ENCODE measurements at regions not wholly inside any gene's neighbourhood (a gene's known extent, or its start where the extent isn't known, plus 50 kb on each side); places are given as distances from the start of the nearest gene placed in this dataset.

GRCh38 chr3:168453623-168454022, 357.9 kb upstream of the GOLIM4 start:
- Histone ChIP-seq H3K27me3 (ENCODE audit: control insufficient read depth in 1 of 2, insufficient read depth in 2 of 2, low read length in 2 of 2) (no peaks in the 10 kb centered on the region), H3K27ac (ENCODE audit: low read depth, low read length) (no peak overlapping the region), H3K4me3 (ENCODE audit: low read depth in 1 of 2, low read length in 2 of 2) (no peak overlapping the region), H3K36me3 (ENCODE audit: control insufficient read depth in 1 of 2, insufficient read depth in 2 of 2, low read length in 2 of 2) (no peaks in the 10 kb centered on the region), H3K9ac (ENCODE audit: low read depth in 1 of 2, low read length in 2 of 2) (no peak overlapping the region), H3K4me1 (ENCODE audit: control insufficient read depth in 1 of 2, insufficient read depth in 2 of 2, low read length in 2 of 2) (no peaks in the 10 kb centered on the region), H3K9me3 (ENCODE audit: control insufficient read depth in 1 of 2, low read length in 2 of 2) (no peaks in the 10 kb centered on the region)

GRCh38 chr3:168443965-168444364, 348.2 kb upstream of the GOLIM4 start:
- Histone ChIP-seq H3K9me3 (ENCODE audit: control insufficient read depth in 1 of 2, low read length in 2 of 2) (no peaks in the 10 kb centered on the region), H3K4me1 (ENCODE audit: control insufficient read depth in 1 of 2, insufficient read depth in 2 of 2, low read length in 2 of 2) (no peaks in the 10 kb centered on the region), H3K4me3 (ENCODE audit: low read depth in 1 of 2, low read length in 2 of 2) (no peak overlapping the region), H3K36me3 (ENCODE audit: control insufficient read depth in 1 of 2, insufficient read depth in 2 of 2, low read length in 2 of 2) (no peaks in the 10 kb centered on the region), H3K27ac (ENCODE audit: low read depth, low read length) (no peak overlapping the region), H3K27me3 (ENCODE audit: control insufficient read depth in 1 of 2, insufficient read depth in 2 of 2, low read length in 2 of 2) (no peaks in the 10 kb centered on the region), H3K9ac (ENCODE audit: low read depth in 1 of 2, low read length in 2 of 2) (no peak overlapping the region)

GRCh38 chr3:168442502-168442901, 346.8 kb upstream of the GOLIM4 start:
- H3K4me1 ChIP-seq (ENCODE audit: control insufficient read depth in 1 of 2, insufficient read depth in 2 of 2, low read length in 2 of 2) = no peaks in the 10 kb centered on the region
- H3K27me3 ChIP-seq (ENCODE audit: control insufficient read depth in 1 of 2, insufficient read depth in 2 of 2, low read length in 2 of 2) = no peaks in the 10 kb centered on the region
- H3K4me3 ChIP-seq (ENCODE audit: low read depth in 1 of 2, low read length in 2 of 2) = no peak overlapping the region
- H3K9ac ChIP-seq (ENCODE audit: low read depth in 1 of 2, low read length in 2 of 2) = no peak overlapping the region
- H3K9me3 ChIP-seq (ENCODE audit: control insufficient read depth in 1 of 2, low read length in 2 of 2) = no peaks in the 10 kb centered on the region
- H3K27ac ChIP-seq (ENCODE audit: low read depth, low read length) = no peak overlapping the region
- no peaks in the 10 kb centered on the region for H3K36me3 ChIP-seq (ENCODE audit: control insufficient read depth in 1 of 2, insufficient read depth in 2 of 2, low read length in 2 of 2)

- Histone ChIP-seq H3K27me3 (ENCODE audit: control insufficient read depth in 1 of 2, insufficient read depth in 2 of 2, low read length in 2 of 2) (no peaks in the 10 kb centered on the region), H3K36me3 (ENCODE audit: control insufficient read depth in 1 of 2, insufficient read depth in 2 of 2, low read length in 2 of 2) (no peaks in the 10 kb centered on the region), H3K9ac (ENCODE audit: low read depth in 1 of 2, low read length in 2 of 2) (no peak overlapping the region), H3K4me3 (ENCODE audit: low read depth in 1 of 2, low read length in 2 of 2) (no peak overlapping the region), H3K4me1 (ENCODE audit: control insufficient read depth in 1 of 2, insufficient read depth in 2 of 2, low read length in 2 of 2) (no peaks in the 10 kb centered on the region), H3K9me3 (ENCODE audit: control insufficient read depth in 1 of 2, low read length in 2 of 2) (no peaks in the 10 kb centered on the region), H3K27ac (ENCODE audit: low read depth, low read length) (no peak overlapping the region)
Observed at GRCh38 chr3:168436245-168436724, 340.6 kb upstream of the GOLIM4 start.

GRCh38 chr3:168431491-168431890, 335.8 kb upstream of the GOLIM4 start:
- H3K4me3 ChIP-seq (ENCODE audit: low read depth in 1 of 2, low read length in 2 of 2) = no peak overlapping the region
- H3K4me1 ChIP-seq (ENCODE audit: control insufficient read depth in 1 of 2, insufficient read depth in 2 of 2, low read length in 2 of 2) = no peaks in the 10 kb centered on the region
- H3K27me3 ChIP-seq (ENCODE audit: control insufficient read depth in 1 of 2, insufficient read depth in 2 of 2, low read length in 2 of 2) = no peaks in the 10 kb centered on the region
- no peak overlapping the region for H3K27ac ChIP-seq (ENCODE audit: low read depth, low read length)
- no peaks in the 10 kb centered on the region for H3K9me3 ChIP-seq (ENCODE audit: control insufficient read depth in 1 of 2, low read length in 2 of 2)
- no peak overlapping the region for H3K9ac ChIP-seq (ENCODE audit: low read depth in 1 of 2, low read length in 2 of 2)
- no peaks in the 10 kb centered on the region for H3K36me3 ChIP-seq (ENCODE audit: control insufficient read depth in 1 of 2, insufficient read depth in 2 of 2, low read length in 2 of 2)

GRCh38 chr3:168427835-168428475, 332.2 kb upstream of the GOLIM4 start:
- Histone ChIP-seq H3K36me3 (ENCODE audit: control insufficient read depth in 1 of 2, insufficient read depth in 2 of 2, low read length in 2 of 2) (no peaks in the 10 kb centered on the region), H3K27ac (ENCODE audit: low read depth, low read length) (no peak overlapping the region), H3K9ac (ENCODE audit: low read depth in 1 of 2, low read length in 2 of 2) (no peak overlapping the region), H3K27me3 (ENCODE audit: control insufficient read depth in 1 of 2, insufficient read depth in 2 of 2, low read length in 2 of 2) (no peaks in the 10 kb centered on the region), H3K9me3 (ENCODE audit: control insufficient read depth in 1 of 2, low read length in 2 of 2) (no peaks in the 10 kb centered on the region), H3K4me3 (ENCODE audit: low read depth in 1 of 2, low read length in 2 of 2) (no peak overlapping the region), H3K4me1 (ENCODE audit: control insufficient read depth in 1 of 2, insufficient read depth in 2 of 2, low read length in 2 of 2) (no peaks in the 10 kb centered on the region)

- Histone ChIP-seq H3K27me3 (ENCODE audit: control insufficient read depth in 1 of 2, insufficient read depth in 2 of 2, low read length in 2 of 2) (no peaks in the 10 kb centered on the region), H3K4me1 (ENCODE audit: control insufficient read depth in 1 of 2, insufficient read depth in 2 of 2, low read length in 2 of 2) (no peaks in the 10 kb centered on the region), H3K9ac (ENCODE audit: low read depth in 1 of 2, low read length in 2 of 2) (no peak overlapping the region), H3K9me3 (ENCODE audit: control insufficient read depth in 1 of 2, low read length in 2 of 2) (no peaks in the 10 kb centered on the region), H3K36me3 (ENCODE audit: control insufficient read depth in 1 of 2, insufficient read depth in 2 of 2, low read length in 2 of 2) (no peaks in the 10 kb centered on the region), H3K4me3 (ENCODE audit: low read depth in 1 of 2, low read length in 2 of 2) (no peak overlapping the region), H3K27ac (ENCODE audit: low read depth, low read length) (no peak overlapping the region)
Observed at GRCh38 chr3:168427156-168427555, 331.4 kb upstream of the GOLIM4 start.

- Histone ChIP-seq H3K27me3 (ENCODE audit: control insufficient read depth in 1 of 2, insufficient read depth in 2 of 2, low read length in 2 of 2) (no peaks in the 10 kb centered on the region), H3K9me3 (ENCODE audit: control insufficient read depth in 1 of 2, low read length in 2 of 2) (no peaks in the 10 kb centered on the region), H3K36me3 (ENCODE audit: control insufficient read depth in 1 of 2, insufficient read depth in 2 of 2, low read length in 2 of 2) (no peaks in the 10 kb centered on the region), H3K27ac (ENCODE audit: low read depth, low read length) (no peak overlapping the region), H3K4me3 (ENCODE audit: low read depth in 1 of 2, low read length in 2 of 2) (no peak overlapping the region), H3K9ac (ENCODE audit: low read depth in 1 of 2, low read length in 2 of 2) (no peak overlapping the region), H3K4me1 (ENCODE audit: control insufficient read depth in 1 of 2, insufficient read depth in 2 of 2, low read length in 2 of 2) (no peaks in the 10 kb centered on the region)
Observed at GRCh38 chr3:168425936-168426595, 330.3 kb upstream of the GOLIM4 start.

GRCh38 chr3:168424059-168424734, 328.5 kb upstream of the GOLIM4 start:
- Histone ChIP-seq H3K27ac (ENCODE audit: low read depth, low read length) (no peak overlapping the region), H3K9me3 (ENCODE audit: control insufficient read depth in 1 of 2, low read length in 2 of 2) (no peaks in the 10 kb centered on the region), H3K4me1 (ENCODE audit: control insufficient read depth in 1 of 2, insufficient read depth in 2 of 2, low read length in 2 of 2) (no peaks in the 10 kb centered on the region), H3K27me3 (ENCODE audit: control insufficient read depth in 1 of 2, insufficient read depth in 2 of 2, low read length in 2 of 2) (no peaks in the 10 kb centered on the region), H3K4me3 (ENCODE audit: low read depth in 1 of 2, low read length in 2 of 2) (no peak overlapping the region), H3K36me3 (ENCODE audit: control insufficient read depth in 1 of 2, insufficient read depth in 2 of 2, low read length in 2 of 2) (no peaks in the 10 kb centered on the region), H3K9ac (ENCODE audit: low read depth in 1 of 2, low read length in 2 of 2) (no peak overlapping the region)

- H3K9me3 ChIP-seq (ENCODE audit: control insufficient read depth in 1 of 2, low read length in 2 of 2) = no peaks in the 10 kb centered on the region
- H3K9ac ChIP-seq (ENCODE audit: low read depth in 1 of 2, low read length in 2 of 2) = no peak overlapping the region
- H3K27me3 ChIP-seq (ENCODE audit: control insufficient read depth in 1 of 2, insufficient read depth in 2 of 2, low read length in 2 of 2) = no peaks in the 10 kb centered on the region
- no peaks in the 10 kb centered on the region for H3K36me3 ChIP-seq (ENCODE audit: control insufficient read depth in 1 of 2, insufficient read depth in 2 of 2, low read length in 2 of 2)
- H3K4me3 ChIP-seq (ENCODE audit: low read depth in 1 of 2, low read length in 2 of 2) = no peak overlapping the region
- no peaks in the 10 kb centered on the region for H3K4me1 ChIP-seq (ENCODE audit: control insufficient read depth in 1 of 2, insufficient read depth in 2 of 2, low read length in 2 of 2)
- no peak overlapping the region for H3K27ac ChIP-seq (ENCODE audit: low read depth, low read length)
Observed at GRCh38 chr3:168422843-168423242, 327.1 kb upstream of the GOLIM4 start.

Data from duodenal mucosa (tissue), 2 donors.